ENCODE measurements at regions not wholly inside any gene's neighbourhood (a gene's known extent, or its start where the extent isn't known, plus 50 kb on each side); places are given as distances from the start of the nearest gene placed in this dataset.
A peak's percentile ranks its signal among the peaks of the same experiment; 100 is the strongest.
"Not testable (repeated sequence)": the region's sequence is repeated elsewhere in the genome, so short reads cannot be mapped to it uniquely, and the experiment has no call there.

DNA sequence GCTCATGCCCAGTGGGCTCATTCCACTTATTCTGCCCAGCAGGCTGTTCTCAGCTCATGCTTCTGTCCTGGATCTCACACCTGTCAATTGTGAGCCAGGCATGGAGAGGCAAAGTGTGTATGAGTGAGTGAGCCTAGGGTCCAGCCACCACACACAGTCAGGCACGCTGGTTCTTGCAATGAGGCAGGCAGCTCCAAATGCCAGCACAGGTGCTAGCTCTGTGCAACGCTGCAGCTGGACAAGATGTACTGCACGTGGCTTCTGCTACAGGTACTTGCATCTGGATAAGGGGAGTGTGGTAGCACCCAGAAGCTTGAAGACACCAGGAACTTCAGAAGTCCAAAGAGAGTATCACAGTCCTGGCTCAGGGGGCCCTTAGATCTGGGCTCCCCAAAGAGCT, 1249.4 kb upstream of the IGFBP7 start:
- no peak for DNase-seq

DNA sequence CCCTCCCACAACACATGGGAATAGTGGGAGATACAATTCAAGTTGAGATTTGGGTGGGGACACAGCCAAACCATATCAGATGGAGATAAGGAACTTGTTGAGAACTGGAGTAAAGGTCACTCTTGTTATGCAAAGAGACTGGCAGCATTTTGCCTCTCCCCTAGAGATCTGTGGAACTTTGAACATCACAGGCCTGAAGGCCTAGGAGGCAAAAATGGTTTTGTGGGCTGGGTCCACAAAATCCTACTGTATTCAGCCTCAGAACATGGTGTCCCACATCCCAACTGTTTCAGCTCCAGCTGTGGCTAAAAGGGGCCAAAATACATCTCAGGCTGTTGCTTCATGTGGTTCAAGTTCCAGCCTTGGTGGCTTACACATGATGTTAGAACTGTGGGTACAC, 1247.8 kb upstream of the IGFBP7 start:
- no peak for DNase-seq

DNA sequence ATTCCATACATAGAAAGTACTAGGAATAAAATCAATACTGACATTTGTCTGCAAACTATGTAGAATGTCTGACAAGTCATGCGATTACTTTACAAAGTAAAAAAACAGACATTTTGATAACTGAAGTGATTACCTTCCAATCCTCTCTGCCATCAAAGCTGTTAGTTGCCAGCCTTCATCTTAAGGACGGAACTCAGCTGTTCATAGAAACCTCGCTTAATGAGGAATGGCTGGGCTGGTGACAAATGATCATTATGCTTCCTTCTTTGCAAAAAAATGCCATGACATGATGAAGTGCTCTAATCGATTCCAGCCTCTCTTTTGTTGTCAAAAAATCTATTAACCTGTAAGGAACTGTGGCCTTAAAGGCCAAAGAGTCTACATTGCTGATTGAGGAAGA, 1214.9 kb upstream of the IGFBP7 start:
- no peak for DNase-seq

DNA sequence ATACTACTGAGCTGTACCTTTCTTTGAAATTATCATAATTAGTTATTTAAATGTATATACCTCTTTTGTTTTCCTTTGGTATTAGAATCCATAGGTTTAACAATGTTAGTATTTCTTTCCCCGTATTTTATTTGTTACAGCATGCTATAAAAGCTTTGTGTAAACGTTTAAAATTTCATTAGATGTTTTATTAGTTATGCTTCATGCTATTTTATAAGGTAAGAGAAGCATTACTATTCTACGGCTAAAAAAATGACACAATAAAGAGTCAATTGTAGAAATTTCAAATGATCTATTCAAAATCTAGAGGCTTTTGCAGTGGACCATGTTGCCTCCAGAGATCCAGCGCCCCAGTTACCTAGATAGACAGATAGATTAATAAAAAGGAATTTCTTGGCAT, 1203.3 kb upstream of the IGFBP7 start:
- DNase-seq: no peak

DNA sequence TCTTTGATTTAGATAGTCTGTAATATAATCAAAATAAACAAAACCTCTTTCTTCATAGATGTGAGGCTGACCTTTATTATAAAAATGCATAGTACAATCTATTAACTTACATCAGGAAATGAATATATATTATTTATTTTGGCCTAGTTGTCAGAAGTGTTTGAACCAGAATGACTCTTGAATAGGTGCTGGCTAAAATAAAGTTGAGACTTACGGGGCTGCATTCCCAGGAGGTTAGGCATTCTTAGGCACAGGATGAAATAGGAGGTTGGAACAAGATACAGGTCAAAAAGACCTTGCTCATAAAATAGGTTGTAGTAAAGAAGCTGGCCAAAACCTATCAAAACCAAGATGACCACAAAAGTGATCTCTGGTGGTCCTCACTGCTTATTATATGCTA, 1193.3 kb upstream of the IGFBP7 start:
- DNase-seq: no peak

DNA sequence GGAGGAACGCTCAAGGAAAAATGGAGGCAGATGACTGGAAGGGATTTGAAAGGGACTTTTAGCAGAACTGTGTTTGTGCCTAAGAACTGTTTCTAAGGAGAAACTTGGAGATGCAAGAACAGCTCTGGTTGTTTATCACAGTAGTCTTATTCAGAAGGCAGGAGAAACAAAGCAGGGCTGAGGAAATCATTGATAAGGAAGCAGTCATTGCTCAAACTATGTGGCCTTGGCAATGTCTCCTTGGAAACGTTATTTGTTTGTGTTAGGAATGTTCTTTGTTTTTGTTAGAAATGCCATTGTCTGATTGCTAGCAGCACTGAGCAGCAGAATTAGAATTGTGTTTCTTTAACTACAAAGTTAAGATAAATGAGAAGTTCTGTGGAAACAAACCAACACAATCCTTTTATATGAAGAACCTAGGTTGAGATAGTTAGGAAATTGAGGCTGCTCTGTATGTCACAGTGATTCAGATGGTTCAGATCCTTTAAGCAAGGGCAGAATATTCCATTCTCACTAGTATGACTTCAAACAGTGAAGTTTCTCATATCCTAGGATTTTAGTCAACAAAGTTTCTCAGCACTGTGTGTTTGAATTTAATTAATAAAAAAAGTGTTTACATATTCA, 1191.3 kb upstream of the IGFBP7 start:
- DNase-seq: peak; percentile 19

DNA sequence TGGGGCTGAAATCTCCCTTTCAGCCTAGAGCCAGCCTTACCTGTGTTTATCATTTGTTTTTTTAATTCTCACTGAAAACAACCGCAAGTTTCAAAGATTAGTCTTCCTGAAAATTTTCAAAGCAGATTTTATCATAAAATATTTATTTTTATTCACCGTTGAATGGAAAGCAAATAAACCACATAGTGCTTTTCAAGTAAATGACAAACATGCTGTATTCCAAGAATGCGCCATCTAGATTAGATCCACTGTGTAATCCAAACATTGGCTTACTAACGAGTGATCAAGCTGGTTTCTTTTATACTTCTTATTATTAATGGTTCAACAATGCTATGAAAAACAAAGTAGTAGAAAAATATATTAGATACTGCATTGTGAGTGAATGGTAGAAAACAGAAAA, 1176.2 kb upstream of the IGFBP7 start:
- no peak for DNase-seq

DNA sequence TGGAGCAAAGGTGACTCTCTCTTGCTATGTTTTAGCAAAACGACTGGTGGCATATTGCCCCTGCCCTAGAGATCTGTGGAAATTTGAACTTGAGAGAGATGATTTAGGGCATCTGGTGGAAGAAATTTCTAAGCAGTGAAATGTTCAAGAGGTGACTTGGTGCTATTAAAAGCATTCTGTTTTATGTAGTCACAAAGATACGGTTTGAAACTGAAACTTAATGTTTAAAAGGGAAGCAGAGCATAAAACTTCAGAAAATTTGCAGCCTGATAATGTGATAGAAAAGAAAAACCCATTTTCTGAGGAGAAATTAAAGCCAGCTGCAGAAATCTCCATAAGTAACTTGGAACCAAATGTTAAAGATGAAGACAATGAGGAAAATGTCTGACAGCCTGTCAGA, 1170.7 kb upstream of the IGFBP7 start:
- not testable (repeated sequence) for DNase-seq

DNA sequence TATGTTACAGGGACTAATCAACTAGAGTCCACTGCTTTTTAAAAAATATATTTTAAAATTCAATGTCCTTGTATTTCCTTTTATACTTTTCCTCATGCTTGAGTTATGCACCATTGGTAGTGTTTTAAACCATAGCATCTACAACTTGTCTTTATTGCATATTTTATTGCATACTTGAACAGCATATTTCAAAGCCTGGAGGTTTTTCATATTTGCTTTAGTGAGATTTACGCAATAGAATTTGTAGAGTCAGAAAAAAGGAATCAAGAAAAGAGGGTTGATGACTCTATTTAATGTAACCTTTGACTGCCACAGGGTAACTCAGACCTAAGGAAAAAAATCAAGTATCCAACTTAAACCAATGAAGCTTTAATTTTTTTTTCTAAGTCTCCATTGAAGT, 1165.7 kb upstream of the IGFBP7 start:
- DNase-seq: no peak

DNA sequence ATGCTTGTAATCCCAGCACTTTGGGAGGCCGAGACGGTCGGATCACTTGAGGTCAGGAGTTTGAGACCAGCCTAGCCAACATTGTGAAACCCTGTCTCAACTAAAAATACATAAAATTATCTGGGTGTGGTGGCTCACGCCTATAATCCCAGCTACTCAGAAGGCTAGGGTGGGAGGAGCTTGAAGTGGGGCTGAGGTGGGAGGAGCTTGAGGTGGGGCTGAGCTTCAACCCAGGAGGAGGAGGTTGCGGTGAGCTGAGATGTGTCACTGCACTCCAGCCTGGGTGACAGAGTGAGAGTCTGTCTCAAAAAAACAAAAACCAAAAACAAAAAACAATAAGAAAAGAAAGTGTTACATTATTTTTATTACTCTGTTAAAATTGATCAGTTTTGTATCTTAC, 1164.4 kb upstream of the IGFBP7 start:
- DNase-seq: no peak

DNA sequence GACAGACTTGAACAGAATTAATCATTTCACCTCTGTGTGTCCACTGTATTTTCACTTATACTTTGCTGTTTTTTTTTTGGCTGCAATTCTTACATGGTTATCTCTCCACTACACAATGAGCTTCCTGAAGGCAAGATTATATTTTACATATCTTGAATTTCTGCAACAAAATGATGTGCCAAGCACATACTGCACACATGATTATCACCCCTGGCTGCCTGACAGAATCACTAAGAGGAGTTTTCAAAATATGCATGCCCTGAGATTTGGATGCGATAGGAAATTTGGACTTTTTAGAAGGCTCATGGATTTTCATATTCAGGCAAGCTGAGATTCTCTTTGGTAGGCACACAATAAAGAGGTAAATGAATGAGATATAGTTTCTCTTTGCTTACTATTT, 1162.1 kb upstream of the IGFBP7 start:
- DNase-seq: no peak

DNA sequence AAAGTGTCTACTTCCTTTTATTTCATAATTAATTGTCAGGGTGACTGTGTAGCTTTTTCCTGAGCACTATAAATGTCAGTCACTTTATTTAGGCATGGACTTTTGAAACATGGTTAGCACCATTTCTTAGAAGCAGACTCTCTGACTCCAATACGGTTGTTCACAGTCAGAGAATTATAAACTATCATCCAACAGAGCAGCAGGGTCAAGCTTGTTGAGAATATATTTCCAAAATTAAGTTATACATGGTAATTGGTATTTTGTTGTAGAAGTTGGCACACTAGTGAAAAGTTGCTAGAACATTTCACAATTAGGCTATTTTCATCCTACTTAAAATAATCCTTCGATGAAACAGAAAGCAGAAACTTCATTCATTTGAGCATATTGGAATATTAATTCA, 1155.5 kb upstream of the IGFBP7 start:
- DNase-seq: no peak

DNA sequence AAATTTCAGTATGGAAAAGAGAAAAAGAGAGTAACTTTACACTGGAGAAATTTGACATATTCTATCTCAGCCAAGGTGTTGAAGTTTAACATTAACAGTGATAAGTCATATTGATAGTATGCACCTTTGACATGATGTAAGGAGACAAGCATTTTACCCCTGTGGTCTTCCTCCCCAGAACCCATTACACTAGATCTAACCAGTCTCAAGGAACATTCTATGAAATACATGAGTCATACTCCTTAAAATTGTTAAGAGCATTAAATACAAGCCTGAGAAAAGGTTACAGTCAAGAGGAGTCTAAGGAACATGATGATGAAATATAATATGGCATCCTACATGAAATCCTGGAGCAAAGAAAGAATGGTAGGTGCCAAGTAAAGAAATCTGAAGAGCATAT, 1151.3 kb upstream of the IGFBP7 start:
- no peak for DNase-seq

DNA sequence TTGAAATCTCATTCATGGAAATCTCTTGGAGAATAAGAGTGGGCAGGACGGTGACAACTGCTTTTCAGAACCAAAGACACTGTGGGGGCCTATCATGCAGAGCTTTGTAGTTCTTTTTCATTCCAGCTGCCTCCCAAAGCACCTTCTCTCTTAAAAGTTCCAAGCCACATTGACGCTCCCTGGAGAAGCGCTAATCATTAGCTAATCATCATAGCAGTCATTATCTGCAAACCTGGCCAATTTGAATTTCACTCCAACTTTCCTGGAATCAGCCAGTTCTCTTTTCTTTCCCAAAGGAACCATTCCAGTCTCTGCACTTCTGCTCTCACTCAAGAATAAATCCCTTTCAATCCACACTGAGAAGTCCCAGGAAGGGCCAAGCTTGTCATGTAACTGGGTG, 1144.1 kb upstream of the IGFBP7 start:
- DNase-seq: no peak

DNA sequence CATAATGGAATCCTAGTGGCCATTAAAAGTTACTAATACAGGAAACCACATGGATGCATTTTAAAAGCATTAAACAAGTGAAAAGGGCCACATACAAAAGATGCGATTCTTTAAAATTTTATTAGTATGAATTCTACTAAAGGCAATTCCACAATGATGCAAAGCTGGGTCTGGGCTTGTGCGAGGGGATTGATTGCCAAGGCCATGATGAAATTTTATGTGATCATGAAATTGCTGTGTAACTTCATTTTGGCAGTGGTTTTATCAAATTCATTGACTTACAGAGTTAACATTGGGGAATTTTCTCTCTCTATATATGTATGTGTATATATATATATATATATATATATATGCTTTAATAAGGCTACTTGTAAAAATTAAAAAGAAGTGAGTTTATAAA, 1142.5 kb upstream of the IGFBP7 start:
- peak; percentile 35 for DNase-seq

DNA sequence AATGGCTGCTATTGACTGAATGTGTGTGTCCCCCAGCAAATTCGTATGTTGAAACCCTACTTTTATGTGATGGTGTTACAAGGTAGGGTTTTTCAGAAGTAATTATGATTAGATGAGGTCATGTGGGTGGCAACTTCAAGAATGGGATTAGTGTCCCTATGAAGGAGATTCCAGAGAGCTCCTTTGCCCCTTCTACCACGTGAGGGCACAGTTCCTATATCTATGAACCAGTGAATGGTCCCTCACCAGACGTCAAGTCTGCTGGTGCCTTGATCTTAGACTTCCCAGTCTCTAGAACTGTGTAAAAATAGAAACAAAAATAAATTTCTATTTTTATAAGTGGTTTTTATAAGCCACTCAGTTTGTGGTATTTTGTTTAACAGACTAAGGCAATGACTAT, 1137.6 kb upstream of the IGFBP7 start:
- no peak for DNase-seq

DNA sequence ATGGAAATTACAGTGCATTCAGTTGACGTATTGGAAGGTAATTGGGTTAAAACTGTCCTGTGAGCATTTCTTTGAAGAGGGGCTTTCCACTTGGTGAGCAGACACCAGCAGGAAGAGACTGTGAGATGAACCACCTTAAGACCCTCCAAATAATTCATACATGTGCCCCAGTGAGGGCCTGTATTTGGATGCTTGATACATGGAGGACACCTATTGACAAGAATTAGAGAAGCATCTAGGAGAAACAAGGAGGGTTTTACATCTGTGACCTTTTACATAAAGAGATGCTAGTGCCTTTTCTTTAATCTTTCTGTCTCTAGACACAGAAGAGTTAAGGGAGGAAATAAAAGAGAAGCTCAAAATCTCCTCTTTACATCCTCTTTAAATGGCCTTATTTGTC, 1115.3 kb upstream of the IGFBP7 start:
- no peak for DNase-seq

DNA sequence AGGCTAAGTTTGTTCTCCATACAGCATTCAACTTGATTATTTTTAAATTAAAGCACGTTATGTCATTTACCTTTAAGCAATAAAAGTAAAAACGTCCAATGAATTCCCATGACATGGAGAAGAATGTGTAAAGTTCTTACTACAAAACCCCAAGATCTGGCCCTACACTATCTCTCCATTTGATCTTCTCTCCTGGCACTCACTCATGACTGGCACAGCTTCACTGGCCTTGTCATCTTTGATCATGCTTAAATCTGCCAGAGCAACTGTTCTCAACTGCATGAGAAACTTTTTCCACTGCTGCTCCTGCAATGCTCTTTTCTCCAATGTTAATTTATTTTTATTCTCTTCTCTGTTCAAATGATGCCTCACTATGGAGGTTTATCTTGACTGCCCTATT, 1109.0 kb upstream of the IGFBP7 start:
- DNase-seq: no peak

DNA sequence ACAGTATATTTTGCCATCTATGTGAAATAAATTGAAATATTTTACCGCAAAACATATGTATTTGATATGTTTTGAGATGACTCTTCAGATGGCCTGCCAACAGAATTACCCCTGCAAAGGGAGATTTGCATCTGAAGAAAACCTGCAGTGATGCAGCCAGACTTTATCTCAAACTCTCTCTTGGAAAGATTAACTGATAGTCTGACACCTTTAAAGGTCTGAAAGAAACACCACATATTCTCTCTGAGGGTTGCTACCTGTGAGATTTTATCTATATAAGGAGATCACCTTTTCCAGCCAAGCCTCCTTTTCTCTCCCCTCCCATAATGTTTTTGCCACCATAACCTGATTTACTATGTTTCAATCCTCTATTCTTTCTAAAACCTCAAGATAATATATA, 1106.3 kb upstream of the IGFBP7 start:
- no peak for DNase-seq

DNA sequence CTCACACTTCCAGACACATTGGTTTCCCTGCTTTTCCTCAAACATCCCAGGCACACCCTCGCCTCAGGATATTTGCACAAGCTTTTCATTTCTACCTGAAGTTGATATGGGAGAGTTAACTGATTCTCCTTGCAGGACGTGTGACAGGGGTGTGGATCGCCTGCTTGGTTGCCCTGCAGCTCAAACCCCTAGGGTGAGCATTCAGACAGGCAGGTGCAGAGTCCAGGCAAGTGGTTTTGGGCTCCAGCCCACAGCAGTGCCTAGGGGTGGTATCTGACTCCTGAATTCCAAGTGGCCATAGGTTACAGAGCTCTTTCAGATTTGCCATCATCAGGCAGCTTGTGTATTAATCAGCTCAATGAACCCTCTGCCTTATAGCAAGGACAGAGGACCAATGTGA, 1104.2 kb upstream of the IGFBP7 start:
- no peak for DNase-seq

DNA sequence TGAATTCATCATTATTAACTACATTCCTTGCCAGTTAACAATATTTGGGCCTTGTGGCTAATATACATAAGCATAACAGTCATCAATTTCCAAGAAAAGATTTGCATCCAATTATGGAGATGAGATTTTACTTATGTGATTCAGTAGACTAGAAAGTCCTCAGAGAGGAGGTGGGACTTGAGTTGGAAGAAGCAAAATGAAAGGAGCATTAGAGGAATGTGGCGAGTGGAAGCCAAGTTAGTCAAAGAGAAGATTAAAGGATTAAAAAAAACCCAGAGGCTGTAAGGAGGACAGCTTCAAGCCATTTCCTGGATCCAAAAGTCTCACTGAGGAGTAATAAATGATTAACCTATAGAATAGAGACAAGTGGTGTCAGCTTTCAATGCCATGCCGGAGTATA, 1099.4 kb upstream of the IGFBP7 start:
- no peak for DNase-seq

DNA sequence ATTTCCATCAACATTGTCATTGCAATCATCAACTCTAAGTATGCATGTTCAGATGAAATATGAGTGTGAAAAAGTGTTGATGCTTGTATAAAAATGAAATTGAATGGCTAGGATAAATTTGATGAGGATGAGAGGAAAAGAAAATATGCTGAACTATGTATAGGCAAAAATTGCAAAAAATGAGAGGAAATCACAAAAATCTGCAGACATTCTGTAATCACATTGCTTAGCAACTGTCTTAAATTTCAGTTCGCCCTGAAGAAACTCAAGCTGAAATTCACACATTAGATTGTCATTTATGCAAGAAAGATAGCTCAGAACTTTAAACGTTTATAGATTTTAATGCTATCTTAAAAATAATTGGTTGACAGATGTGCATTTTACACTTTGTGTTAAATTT, 1098.8 kb upstream of the IGFBP7 start:
- no peak for DNase-seq

DNA sequence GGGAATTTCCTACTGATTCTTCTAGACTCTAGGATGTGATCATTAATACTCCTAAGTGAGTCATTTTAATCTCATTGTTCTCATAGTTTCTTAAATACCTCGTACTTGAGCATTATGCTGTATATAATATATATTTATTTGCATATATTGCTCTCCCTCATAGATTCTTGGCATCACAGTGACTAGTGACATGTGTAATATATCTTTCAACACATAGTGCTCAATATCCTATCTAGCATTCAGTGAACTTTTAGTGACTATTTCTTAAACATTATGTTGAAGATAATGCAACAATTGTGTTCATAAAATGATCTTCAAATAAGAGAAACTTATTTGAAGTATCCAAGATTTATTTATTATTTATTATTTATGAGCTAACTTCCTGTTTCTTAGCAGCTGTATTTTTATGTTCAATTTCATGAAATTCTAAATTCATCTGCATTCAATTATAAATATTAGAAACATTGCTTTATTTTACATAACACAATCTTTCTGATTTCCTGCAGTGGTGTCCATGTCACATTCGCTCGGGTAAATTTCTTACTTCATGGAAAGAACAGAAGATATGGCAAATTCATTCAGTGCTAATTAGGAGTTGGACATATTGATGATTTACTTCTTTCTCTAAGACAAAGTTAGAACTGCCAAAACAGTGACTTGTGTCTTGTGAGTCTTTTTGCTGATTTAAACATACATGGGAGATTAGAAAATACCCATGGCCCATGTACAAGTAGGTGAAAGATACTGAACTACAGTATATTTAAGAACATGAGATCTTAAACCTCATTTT, 1095.5 kb upstream of the IGFBP7 start:
- peak; percentile 23 for DNase-seq

DNA sequence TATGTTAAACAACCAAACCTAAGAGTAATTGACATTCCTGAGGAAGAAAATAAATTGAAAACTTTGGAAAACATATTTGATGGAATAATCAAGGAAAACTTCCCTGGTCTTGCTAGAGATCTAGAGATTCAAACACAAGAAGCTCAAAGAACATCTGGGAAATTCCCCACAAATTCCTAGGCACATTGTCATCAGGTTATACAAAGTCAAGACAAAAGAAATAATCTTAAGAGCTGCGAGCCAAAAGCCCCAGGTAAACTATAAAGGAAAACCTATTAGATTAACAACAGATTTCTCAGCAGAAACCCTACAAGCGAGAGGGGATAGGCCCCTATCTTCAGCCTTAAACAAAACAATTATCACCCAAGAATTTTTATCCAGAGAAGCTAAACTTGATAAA, 1082.0 kb upstream of the IGFBP7 start:
- no peak for DNase-seq

DNA sequence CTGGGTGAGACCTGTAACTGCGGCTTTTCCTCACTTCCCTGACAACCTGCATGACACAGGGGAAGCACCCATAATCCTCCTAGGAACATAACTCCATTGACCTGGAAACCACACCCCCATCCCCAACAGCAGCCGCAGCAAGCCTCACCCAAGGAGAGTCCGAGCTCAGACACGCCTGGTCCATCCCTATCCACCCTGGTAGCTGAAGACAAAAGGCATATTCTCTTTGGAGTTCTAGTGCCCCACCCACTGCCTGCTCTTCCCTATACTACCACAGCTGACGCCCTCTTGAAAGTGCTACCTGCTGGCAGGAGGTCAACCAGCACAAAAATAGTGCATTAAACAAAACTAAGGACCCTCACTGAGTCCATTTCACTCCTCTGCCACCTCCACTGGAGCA, 1080.9 kb upstream of the IGFBP7 start:
- no peak for DNase-seq

Measured in skin of body (tissue), 1 donor.